Endothelial cell of umbilical vein (primary cell): ENCODE measurements at regions not wholly inside any gene's neighbourhood (a gene's known extent, or its start where the extent isn't known, plus 50 kb on each side); places are given as distances from the start of the nearest gene placed in this dataset.

Experiments used
- BruUV-seq: library from RNA; stranded (reverse); fragments of 400-500 nt; replicated peaks from 2 replicates; lab custom pipeline; 2021; lab: Mats Ljungman, UMichigan
- CTCF ChIA-PET: fragments of 300-600, 350-600 bp; sonication (Branson Sonifier 250); formaldehyde crosslinking; loops from one replicate; lab custom pipeline; 2021; ENCODE audit warnings: antibody characterized with exemption, inconsistent platforms; lab: Charles Lee
- POLR2A ChIA-PET: fragments of 300-600, 350-600 bp; sonication (Branson Sonifier 250); formaldehyde crosslinking; loops from one replicate; lab custom pipeline; 2021; ENCODE audit warnings: antibody characterized with exemption, inconsistent platforms; lab: Charles Lee
- DNase-seq: peaks from one replicate; pipeline ENCODE4 v3.0.0-alpha.2; 2011; ENCODE audit warnings: low read depth, low spot score
- FAIRE-seq: peaks from 2 replicates; lab custom pipeline; 2011; peaks lifted over from hg19 to GRCh38; lab: Jason Lieb, UNC
- H2AFZ ChIP-seq: 2 replicates; pipeline ENCODE4 v1.6.0; 2012; ENCODE audit warnings: low read depth, low read length, control low read depth, inconsistent platforms
- H3K27ac ChIP-seq: 2 replicates; pipeline ENCODE4 v1.5.1; 2011; ENCODE audit warnings: low read depth, mild to moderate bottlenecking, control low read depth, low read length, moderate library complexity; ENCODE audit not compliant: insufficient read depth
- H3K27me3 ChIP-seq, 2 experiments: 2 replicates each; pipeline versions ENCODE4 v1.6.0 to v1.6.1; 2011; ENCODE audit warnings: low read length in 2 of 2, mixed read lengths in 1 of 2; ENCODE audit not compliant: control insufficient read depth in 2 of 2, insufficient read depth in 2 of 2
- H3K36me3 ChIP-seq, 2 experiments: 2 replicates in 1 of 2; 3 replicates in 1 of 2; pipeline ENCODE4 v1.5.1; 2011; ENCODE audit warnings: low read length in 2 of 2, mild to moderate bottlenecking in 1 of 2, moderate library complexity in 1 of 2; ENCODE audit not compliant: control insufficient read depth in 2 of 2, insufficient read depth in 2 of 2; ENCODE audit errors: extremely low read depth in 1 of 2
- H3K4me1 ChIP-seq: 3 replicates; pipeline ENCODE4 v1.5.1; 2011; ENCODE audit warnings: mild to moderate bottlenecking, low read length; ENCODE audit not compliant: control insufficient read depth, insufficient read depth; ENCODE audit errors: extremely low read depth
- H3K4me2 ChIP-seq: 2 replicates; pipeline ENCODE4 v1.6.1; 2011; ENCODE audit warnings: low read length, control low read depth, mixed read lengths; ENCODE audit not compliant: insufficient read depth
- H3K4me3 ChIP-seq, 3 experiments: fragments of 200-600 bp in 1 of 3; sonication (generic), shearing (Covaris generic) in 1 of 3; replicated peaks in 1 of 3; 2 replicates each; pipeline ENCODE4 v1.5.1; 2011 to 2016; ENCODE audit warnings: control low read depth in 3 of 3, low read length in 3 of 3, mild to moderate bottlenecking in 2 of 3, inconsistent platforms in 1 of 3, low read depth in 1 of 3, moderate library complexity in 1 of 3; ENCODE audit not compliant: insufficient read depth in 1 of 3
- H3K79me2 ChIP-seq: 2 replicates; pipeline ENCODE4 v1.6.0; 2012; ENCODE audit warnings: low read length, inconsistent platforms; ENCODE audit not compliant: control insufficient read depth, insufficient read depth
- H3K9ac ChIP-seq: replicated peaks from 2 replicates; pipeline ENCODE3; 2011; ENCODE audit warnings: low read length, control low read depth; ENCODE audit not compliant: insufficient read depth; ENCODE audit errors: extremely low read depth
- H3K9me1 ChIP-seq: replicated peaks from 3 replicates; pipeline ENCODE4 v1.6.0; 2011; ENCODE audit warnings: mild to moderate bottlenecking, low read length; ENCODE audit not compliant: control insufficient read depth, insufficient read depth; ENCODE audit errors: extremely low read depth
- H3K9me3 ChIP-seq: replicated peaks from 2 replicates; pipeline ENCODE4 v1.5.1; 2012; ENCODE audit warnings: low read length, inconsistent platforms; ENCODE audit not compliant: control insufficient read depth, insufficient read depth
- H4K20me1 ChIP-seq: replicated peaks from 2 replicates; pipeline ENCODE3; 2011; ENCODE audit warnings: mild to moderate bottlenecking, low read length; ENCODE audit not compliant: control insufficient read depth, insufficient read depth; ENCODE audit errors: extremely low read depth
- EZH2 ChIP-seq: IDR thresholded peaks from 2 replicates; pipeline ENCODE4 v1.6.1; 2012; ENCODE audit warnings: borderline replicate concordance, low read depth, mild to moderate bottlenecking, moderate library complexity, low read length, inconsistent platforms; ENCODE audit not compliant: severe bottlenecking
- FOS ChIP-seq: IDR thresholded peaks from 2 replicates; pipeline ENCODE4 v1.6.1; 2011; ENCODE audit warnings: mild to moderate bottlenecking, low read length, moderate library complexity, borderline replicate concordance; ENCODE audit not compliant: insufficient read depth
- GATA2 ChIP-seq: IDR thresholded peaks from 2 replicates; pipeline ENCODE4 v1.7.0; 2011; ENCODE audit warnings: low read depth, mild to moderate bottlenecking, moderate library complexity, mixed read lengths, low read length; ENCODE audit not compliant: insufficient read length, insufficient read depth
- JUN ChIP-seq: IDR thresholded peaks from 2 replicates; pipeline ENCODE4 v1.6.1; 2011; ENCODE audit warnings: borderline replicate concordance, low read depth; ENCODE audit not compliant: insufficient read length, insufficient read depth
- MAX ChIP-seq: IDR thresholded peaks from 2 replicates; pipeline ENCODE4 v1.6.1; 2011; ENCODE audit not compliant: insufficient read depth, insufficient read length
- MYC ChIP-seq: IDR thresholded peaks from one replicate; pipeline ENCODE4 v1.6.1; 2011; ENCODE audit warnings: mild to moderate bottlenecking, low read depth, low read length
- POLR2A ChIP-seq: IDR thresholded peaks from 2 replicates; pipeline ENCODE4 v1.6.1; 2012; ENCODE audit warnings: low read depth, mild to moderate bottlenecking, control low read depth, low read length
- POLR2AphosphoS5 ChIP-seq: IDR thresholded peaks from 2 replicates; pipeline ENCODE4 v1.6.1; 2012; ENCODE audit warnings: low read depth, mild to moderate bottlenecking, control low read depth, low read length, moderate library complexity; ENCODE audit not compliant: insufficient read depth
- dilution Hi-C: fragments of 300-500 bp; cut with MboI; formaldehyde crosslinking; loops from one replicate; pipeline ENCODE4 v1.15.0; 2019; ENCODE audit warnings: low sequenced_read_pairs; ENCODE audit not compliant: extremely low pct_ligation_motif_present
- intact Hi-C: fragments of 100-400 bp; cut with micrococcal nuclease; formaldehyde crosslinking; loops from one replicate; pipeline ENCODE4 v1.10.0; 2022
- TF ChIP-seq, protein P1 (sequence below), 2 donors: IDR thresholded peaks; 1 replicate in 1 of 2; 2 replicates in 1 of 2; pipeline ENCODE4 v1.5.1; 2011; ENCODE audit warnings: low read length in 2 of 2, mild to moderate bottlenecking in 2 of 2, moderate library complexity in 2 of 2, control low read depth in 1 of 2, inconsistent platforms in 1 of 2, low read depth in 1 of 2; ENCODE audit not compliant: insufficient read depth in 1 of 2; ENCODE audit errors: extremely low read depth in 1 of 2

- H3K36me3 ChIP-seq = no peaks in the 10 kb centered on the region
- H2AFZ ChIP-seq = no peak overlapping the region
- peaks cover 4% of the 10 kb centered on the region for H3K9me3 ChIP-seq
- intact Hi-C loops = no loop called here
- no peak overlapping the region for H3K4me2 ChIP-seq
- no peak overlapping the region for H3K9ac ChIP-seq
- no TSS peak for BruUV-seq
- no peak overlapping the region for H3K4me3 ChIP-seq
- H3K9me1 ChIP-seq = no peaks in the 10 kb centered on the region
- ChIA-PET POLR2A (no interaction called here), CTCF (no interaction called here)
- DNase-seq = no peak
- TF ChIP-seq POLR2AphosphoS5 = no peak
- TF ChIP-seq EZH2 = no peak
- no peak for TF ChIP-seq FOS
- TF ChIP-seq, protein P1, sequence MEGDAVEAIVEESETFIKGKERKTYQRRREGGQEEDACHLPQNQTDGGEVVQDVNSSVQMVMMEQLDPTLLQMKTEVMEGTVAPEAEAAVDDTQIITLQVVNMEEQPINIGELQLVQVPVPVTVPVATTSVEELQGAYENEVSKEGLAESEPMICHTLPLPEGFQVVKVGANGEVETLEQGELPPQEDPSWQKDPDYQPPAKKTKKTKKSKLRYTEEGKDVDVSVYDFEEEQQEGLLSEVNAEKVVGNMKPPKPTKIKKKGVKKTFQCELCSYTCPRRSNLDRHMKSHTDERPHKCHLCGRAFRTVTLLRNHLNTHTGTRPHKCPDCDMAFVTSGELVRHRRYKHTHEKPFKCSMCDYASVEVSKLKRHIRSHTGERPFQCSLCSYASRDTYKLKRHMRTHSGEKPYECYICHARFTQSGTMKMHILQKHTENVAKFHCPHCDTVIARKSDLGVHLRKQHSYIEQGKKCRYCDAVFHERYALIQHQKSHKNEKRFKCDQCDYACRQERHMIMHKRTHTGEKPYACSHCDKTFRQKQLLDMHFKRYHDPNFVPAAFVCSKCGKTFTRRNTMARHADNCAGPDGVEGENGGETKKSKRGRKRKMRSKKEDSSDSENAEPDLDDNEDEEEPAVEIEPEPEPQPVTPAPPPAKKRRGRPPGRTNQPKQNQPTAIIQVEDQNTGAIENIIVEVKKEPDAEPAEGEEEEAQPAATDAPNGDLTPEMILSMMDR (IDR thresholded peaks at IDR 0.05; ENCODE audit: extremely low read depth in 1 of 2, insufficient read depth in 1 of 2, low read depth in 1 of 2, low read length in 2 of 2) = no peak
- TF ChIP-seq POLR2A = no peak
- TF ChIP-seq MAX = no peak
- no peak for TF ChIP-seq JUN
- no peak for TF ChIP-seq GATA2
- TF ChIP-seq MYC = no peak
- H3K27me3 ChIP-seq = no peaks in the 10 kb centered on the region
- H3K4me1 ChIP-seq = no peaks in the 10 kb centered on the region
- H3K27ac ChIP-seq = no peak overlapping the region
- FAIRE-seq = no peak
- dilution Hi-C loops = no loop called here
- H3K79me2 ChIP-seq = no peaks in the 10 kb centered on the region
- no peaks in the 10 kb centered on the region for H4K20me1 ChIP-seq
These were observed 462.0 kb upstream of the ZNF507 start for GRCh38 chr19:31883296-31883990.
